ENCODE measurements at regions not wholly inside any gene's neighbourhood (a gene's known extent, or its start where the extent isn't known, plus 50 kb on each side); places are given as distances from the start of the nearest gene placed in this dataset.

- CTCF ChIA-PET = no interaction called here
- POLR2A ChIA-PET = no interaction called here
- DNase-seq (ENCODE audit: unreplicated experiment) = no peak
- H3K27me3 Mint-ChIP-seq (ENCODE audit: insufficient read depth, unreplicated experiment) = peaks cover 64% of the 10 kb centered on the region
- H3K36me3 Mint-ChIP-seq (ENCODE audit: insufficient read depth, unreplicated experiment) = no peaks in the 10 kb centered on the region
- H3K9me3 Mint-ChIP-seq (ENCODE audit: unreplicated experiment) = peaks cover 10% of the 10 kb centered on the region
- TF ChIP-seq, protein P1, sequence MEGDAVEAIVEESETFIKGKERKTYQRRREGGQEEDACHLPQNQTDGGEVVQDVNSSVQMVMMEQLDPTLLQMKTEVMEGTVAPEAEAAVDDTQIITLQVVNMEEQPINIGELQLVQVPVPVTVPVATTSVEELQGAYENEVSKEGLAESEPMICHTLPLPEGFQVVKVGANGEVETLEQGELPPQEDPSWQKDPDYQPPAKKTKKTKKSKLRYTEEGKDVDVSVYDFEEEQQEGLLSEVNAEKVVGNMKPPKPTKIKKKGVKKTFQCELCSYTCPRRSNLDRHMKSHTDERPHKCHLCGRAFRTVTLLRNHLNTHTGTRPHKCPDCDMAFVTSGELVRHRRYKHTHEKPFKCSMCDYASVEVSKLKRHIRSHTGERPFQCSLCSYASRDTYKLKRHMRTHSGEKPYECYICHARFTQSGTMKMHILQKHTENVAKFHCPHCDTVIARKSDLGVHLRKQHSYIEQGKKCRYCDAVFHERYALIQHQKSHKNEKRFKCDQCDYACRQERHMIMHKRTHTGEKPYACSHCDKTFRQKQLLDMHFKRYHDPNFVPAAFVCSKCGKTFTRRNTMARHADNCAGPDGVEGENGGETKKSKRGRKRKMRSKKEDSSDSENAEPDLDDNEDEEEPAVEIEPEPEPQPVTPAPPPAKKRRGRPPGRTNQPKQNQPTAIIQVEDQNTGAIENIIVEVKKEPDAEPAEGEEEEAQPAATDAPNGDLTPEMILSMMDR (IDR thresholded peaks at IDR 0.05; ENCODE audit: unreplicated experiment) = no peak
- no peaks in the 10 kb centered on the region for H3K4me1 Mint-ChIP-seq (ENCODE audit: insufficient read depth, unreplicated experiment)
- H3K4me3 Mint-ChIP-seq (ENCODE audit: unreplicated experiment) = no peak overlapping the region
- intact Hi-C loops (cut with micrococcal nuclease) = no loop called here
- no TSS peak for BruUV-seq (replicated peaks)
- no peak overlapping the region for H3K27ac Mint-ChIP-seq (ENCODE audit: low read depth, unreplicated experiment)
Measured at GRCh38 chr17:73962308-73962707, 241.2 kb upstream of the RPL38 start.

DNA sequence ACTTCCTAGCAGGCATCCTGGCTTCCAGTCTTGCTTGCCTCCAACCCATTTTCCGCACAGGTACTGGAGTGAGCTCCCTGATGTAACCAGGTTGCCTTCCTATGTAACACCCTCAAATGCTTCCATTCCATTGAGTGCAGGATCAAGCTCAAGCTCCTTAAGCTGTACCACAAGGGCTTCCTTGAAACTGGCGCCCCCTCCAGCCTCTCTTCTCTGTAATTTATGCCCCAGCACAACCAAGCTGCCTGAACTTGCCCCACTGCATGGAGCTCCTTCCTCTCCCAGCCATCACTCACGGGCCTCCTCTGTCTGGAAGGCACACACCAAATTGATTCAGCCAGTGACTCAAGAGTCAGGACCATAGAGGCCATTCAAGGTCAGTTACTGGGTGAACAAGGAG is 234.8 kb upstream of the RPL38 start:
- BruUV-seq (replicated peaks) = no TSS peak
- intact Hi-C loops (cut with micrococcal nuclease) = no loop called here
- Mint-ChIP-seq H3K36me3 (ENCODE audit: insufficient read depth, unreplicated experiment) (no peaks in the 10 kb centered on the region), H3K9me3 (ENCODE audit: unreplicated experiment) (no peaks in the 10 kb centered on the region), H3K4me3 (ENCODE audit: unreplicated experiment) (no peak overlapping the region), H3K4me1 (ENCODE audit: insufficient read depth, unreplicated experiment) (no peaks in the 10 kb centered on the region), H3K27ac (ENCODE audit: low read depth, unreplicated experiment) (no peak overlapping the region), H3K27me3 (ENCODE audit: insufficient read depth, unreplicated experiment) (peaks cover 94% of the 10 kb centered on the region)
- ChIA-PET CTCF (no interaction called here), POLR2A (no interaction called here)
- DNase-seq (ENCODE audit: unreplicated experiment) = no peak
- TF ChIP-seq, protein P1 (IDR thresholded peaks at IDR 0.05; ENCODE audit: unreplicated experiment) = no peak

GRCh38 chr17:73969956-73970355 is 233.5 kb upstream of the RPL38 start:
- CTCF ChIA-PET = interaction anchor here (0.5 kb wide), 1 partner anchor 251 kb away, joined by 4 read pairs; no protein-coding TSS in a partner anchor
- H3K27me3 Mint-ChIP-seq (ENCODE audit: insufficient read depth, unreplicated experiment) = peaks cover 82% of the 10 kb centered on the region
- peak; percentile 58 for DNase-seq (ENCODE audit: unreplicated experiment)
- H3K27ac Mint-ChIP-seq (ENCODE audit: low read depth, unreplicated experiment) = no peak overlapping the region
- intact Hi-C loops (cut with micrococcal nuclease) = no loop called here
- TF ChIP-seq, protein P1 (IDR thresholded peaks at IDR 0.05; ENCODE audit: unreplicated experiment) = no peak
- POLR2A ChIA-PET = no interaction called here
- H3K36me3 Mint-ChIP-seq (ENCODE audit: insufficient read depth, unreplicated experiment) = no peaks in the 10 kb centered on the region
- BruUV-seq (replicated peaks) = no TSS peak
- no peak overlapping the region for H3K4me3 Mint-ChIP-seq (ENCODE audit: unreplicated experiment)
- no peaks in the 10 kb centered on the region for H3K4me1 Mint-ChIP-seq (ENCODE audit: insufficient read depth, unreplicated experiment)
- no peaks in the 10 kb centered on the region for H3K9me3 Mint-ChIP-seq (ENCODE audit: unreplicated experiment)

GRCh38 chr17:73971127-73971526 is 232.4 kb upstream of the RPL38 start:
- ChIA-PET POLR2A (no interaction called here), CTCF (no interaction called here)
- H3K27ac Mint-ChIP-seq (ENCODE audit: low read depth, unreplicated experiment) = no peak overlapping the region
- no peaks in the 10 kb centered on the region for H3K36me3 Mint-ChIP-seq (ENCODE audit: insufficient read depth, unreplicated experiment)
- peaks cover 70% of the 10 kb centered on the region for H3K27me3 Mint-ChIP-seq (ENCODE audit: insufficient read depth, unreplicated experiment)
- no peak overlapping the region for H3K4me3 Mint-ChIP-seq (ENCODE audit: unreplicated experiment)
- no peaks in the 10 kb centered on the region for H3K9me3 Mint-ChIP-seq (ENCODE audit: unreplicated experiment)
- TF ChIP-seq, protein P1 (IDR thresholded peaks at IDR 0.05; ENCODE audit: unreplicated experiment) = no peak
- intact Hi-C loops (cut with micrococcal nuclease) = no loop called here
- DNase-seq (ENCODE audit: unreplicated experiment) = no peak
- no TSS peak for BruUV-seq (replicated peaks)
- H3K4me1 Mint-ChIP-seq (ENCODE audit: insufficient read depth, unreplicated experiment) = no peaks in the 10 kb centered on the region
